ENCODE measurements at regions not wholly inside any gene's neighbourhood (a gene's known extent, or its start where the extent isn't known, plus 50 kb on each side); places are given as distances from the start of the nearest gene placed in this dataset.

DNA sequence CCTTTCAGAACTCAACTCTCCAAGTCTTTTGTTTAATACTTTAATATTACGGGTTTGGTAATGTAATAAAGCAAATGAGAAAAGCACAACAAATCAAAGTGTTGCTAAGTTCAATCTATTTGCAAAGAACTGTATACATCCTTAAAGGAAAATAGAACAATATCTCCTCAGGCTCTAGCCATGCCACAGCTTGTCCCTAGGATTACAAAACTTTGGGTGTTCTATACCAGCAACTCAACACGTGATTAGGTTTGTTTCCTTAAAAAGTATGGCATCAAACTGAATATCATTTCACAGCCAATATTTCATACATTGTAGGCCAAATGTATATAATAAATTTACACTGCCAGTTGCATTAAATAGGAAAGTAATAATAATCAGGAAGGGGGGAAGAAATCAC lies 418.6 kb upstream of the MDFIC2 start:
- no peaks in the 10 kb centered on the region for H4K20me1 ChIP-seq (ENCODE audit: insufficient read depth, low read length)
- no peak overlapping the region for H3K9ac ChIP-seq (ENCODE audit: low read depth, low read length)
- H3K9me3 ChIP-seq (ENCODE audit: insufficient read depth, low read length, severe bottlenecking), result no peaks in the 10 kb centered on the region
- H3K36me3 ChIP-seq (ENCODE audit: insufficient read depth, low read length), result no peaks in the 10 kb centered on the region
- no peak overlapping the region for H2AFZ ChIP-seq (ENCODE audit: low read depth, low read length)
- H3K27me3 ChIP-seq (ENCODE audit: insufficient read depth, low read length, poor library complexity), result no peaks in the 10 kb centered on the region
- ATAC-seq (ENCODE audit: insufficient read depth, low read depth) (no peak), DNase-seq (no peak)
- H3K4me3 ChIP-seq (ENCODE audit: low read depth in 1 of 2, low read length in 2 of 2), result no peak overlapping the region
- no peaks in the 10 kb centered on the region for H3K4me1 ChIP-seq (ENCODE audit: insufficient read depth, low read length)
- H3K79me2 ChIP-seq (ENCODE audit: insufficient read depth, low read length), result no peaks in the 10 kb centered on the region
- TF ChIP-seq EZH2 (IDR thresholded peaks at IDR 0.05; ENCODE audit: borderline replicate concordance, low read depth, low read length, severe bottlenecking), result no peak
- TF ChIP-seq, protein P1, sequence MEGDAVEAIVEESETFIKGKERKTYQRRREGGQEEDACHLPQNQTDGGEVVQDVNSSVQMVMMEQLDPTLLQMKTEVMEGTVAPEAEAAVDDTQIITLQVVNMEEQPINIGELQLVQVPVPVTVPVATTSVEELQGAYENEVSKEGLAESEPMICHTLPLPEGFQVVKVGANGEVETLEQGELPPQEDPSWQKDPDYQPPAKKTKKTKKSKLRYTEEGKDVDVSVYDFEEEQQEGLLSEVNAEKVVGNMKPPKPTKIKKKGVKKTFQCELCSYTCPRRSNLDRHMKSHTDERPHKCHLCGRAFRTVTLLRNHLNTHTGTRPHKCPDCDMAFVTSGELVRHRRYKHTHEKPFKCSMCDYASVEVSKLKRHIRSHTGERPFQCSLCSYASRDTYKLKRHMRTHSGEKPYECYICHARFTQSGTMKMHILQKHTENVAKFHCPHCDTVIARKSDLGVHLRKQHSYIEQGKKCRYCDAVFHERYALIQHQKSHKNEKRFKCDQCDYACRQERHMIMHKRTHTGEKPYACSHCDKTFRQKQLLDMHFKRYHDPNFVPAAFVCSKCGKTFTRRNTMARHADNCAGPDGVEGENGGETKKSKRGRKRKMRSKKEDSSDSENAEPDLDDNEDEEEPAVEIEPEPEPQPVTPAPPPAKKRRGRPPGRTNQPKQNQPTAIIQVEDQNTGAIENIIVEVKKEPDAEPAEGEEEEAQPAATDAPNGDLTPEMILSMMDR (IDR thresholded peaks at IDR 0.05; ENCODE audit: borderline replicate concordance, extremely low read depth, low read length, poor library complexity, severe bottlenecking), result no peak
- H3K27ac ChIP-seq (ENCODE audit: low read length), result no peak overlapping the region
- H3K4me2 ChIP-seq (ENCODE audit: insufficient read depth, low read length), result no peak overlapping the region

DNA sequence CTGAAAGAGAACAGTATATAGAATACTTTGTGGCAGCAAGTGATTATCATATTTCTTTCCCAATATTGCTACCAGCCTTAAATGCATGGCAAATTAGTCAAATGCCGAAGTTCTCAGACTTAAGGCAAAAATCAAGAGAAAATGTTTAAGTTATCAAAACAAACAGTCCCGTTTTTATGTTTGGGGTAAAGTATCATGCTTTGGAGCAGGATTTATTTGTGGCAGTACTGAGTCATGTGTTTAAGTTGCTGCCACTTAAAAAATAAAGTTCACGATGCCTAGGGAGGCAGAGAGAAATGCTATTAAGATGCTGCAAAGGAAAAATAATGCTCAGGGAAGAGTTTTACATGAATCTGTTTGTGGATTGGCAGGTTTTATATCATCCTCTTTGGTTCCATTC lies 417.4 kb upstream of the MDFIC2 start:
- Histone ChIP-seq H3K36me3 (ENCODE audit: insufficient read depth, low read length) (no peaks in the 10 kb centered on the region), H3K4me1 (ENCODE audit: insufficient read depth, low read length) (no peaks in the 10 kb centered on the region), H2AFZ (ENCODE audit: low read depth, low read length) (no peak overlapping the region), H3K9ac (ENCODE audit: low read depth, low read length) (no peak overlapping the region), H3K79me2 (ENCODE audit: insufficient read depth, low read length) (no peaks in the 10 kb centered on the region), H3K9me3 (ENCODE audit: insufficient read depth, low read length, severe bottlenecking) (no peaks in the 10 kb centered on the region), H3K4me3 (ENCODE audit: low read depth in 1 of 2, low read length in 2 of 2) (no peak overlapping the region), H4K20me1 (ENCODE audit: insufficient read depth, low read length) (no peaks in the 10 kb centered on the region), H3K27me3 (ENCODE audit: insufficient read depth, low read length, poor library complexity) (no peaks in the 10 kb centered on the region), H3K27ac (ENCODE audit: low read length) (no peak overlapping the region), H3K4me2 (ENCODE audit: insufficient read depth, low read length) (no peak overlapping the region)
- no peak for DNase-seq
- no peak for ATAC-seq (ENCODE audit: insufficient read depth, low read depth)
- TF ChIP-seq EZH2 (IDR thresholded peaks at IDR 0.05; ENCODE audit: borderline replicate concordance, low read depth, low read length, severe bottlenecking), result no peak
- TF ChIP-seq, protein P1 (IDR thresholded peaks at IDR 0.05; ENCODE audit: borderline replicate concordance, extremely low read depth, low read length, poor library complexity, severe bottlenecking), result no peak

DNA sequence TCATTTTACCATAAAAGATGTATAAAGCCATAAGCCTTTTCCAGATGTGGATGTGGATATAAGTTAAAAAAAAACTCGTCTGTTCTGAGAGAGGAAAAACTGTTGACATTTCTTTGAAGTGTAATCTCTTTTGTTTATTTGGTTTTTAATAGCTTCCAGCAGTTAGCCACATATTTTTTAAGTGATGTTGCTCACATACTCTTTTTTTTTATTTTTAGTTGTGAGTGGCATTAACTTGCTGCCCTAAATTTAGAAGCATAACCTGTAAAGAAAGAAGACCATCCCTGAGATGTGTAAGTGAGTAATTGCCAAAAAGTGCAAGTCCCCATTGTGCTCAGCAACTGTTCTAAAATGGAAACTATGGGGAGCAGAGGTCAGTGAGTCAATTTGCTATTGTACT lies 415.9 kb upstream of the MDFIC2 start:
- no peaks in the 10 kb centered on the region for H4K20me1 ChIP-seq (ENCODE audit: insufficient read depth, low read length)
- DNase-seq, result no peak
- H2AFZ ChIP-seq (ENCODE audit: low read depth, low read length), result no peak overlapping the region
- no peaks in the 10 kb centered on the region for H3K79me2 ChIP-seq (ENCODE audit: insufficient read depth, low read length)
- H3K4me3 ChIP-seq (ENCODE audit: low read depth in 1 of 2, low read length in 2 of 2), result no peak overlapping the region
- H3K9me3 ChIP-seq (ENCODE audit: insufficient read depth, low read length, severe bottlenecking), result no peaks in the 10 kb centered on the region
- H3K4me1 ChIP-seq (ENCODE audit: insufficient read depth, low read length), result no peaks in the 10 kb centered on the region
- TF ChIP-seq, protein P1 (IDR thresholded peaks at IDR 0.05; ENCODE audit: borderline replicate concordance, extremely low read depth, low read length, poor library complexity, severe bottlenecking), result no peak
- TF ChIP-seq EZH2 (IDR thresholded peaks at IDR 0.05; ENCODE audit: borderline replicate concordance, low read depth, low read length, severe bottlenecking), result no peak
- H3K27ac ChIP-seq (ENCODE audit: low read length), result no peak overlapping the region
- H3K36me3 ChIP-seq (ENCODE audit: insufficient read depth, low read length), result no peaks in the 10 kb centered on the region
- no peak for ATAC-seq (ENCODE audit: insufficient read depth, low read depth)
- no peak overlapping the region for H3K4me2 ChIP-seq (ENCODE audit: insufficient read depth, low read length)
- H3K9ac ChIP-seq (ENCODE audit: low read depth, low read length), result no peak overlapping the region
- H3K27me3 ChIP-seq (ENCODE audit: insufficient read depth, low read length, poor library complexity), result no peaks in the 10 kb centered on the region

DNA sequence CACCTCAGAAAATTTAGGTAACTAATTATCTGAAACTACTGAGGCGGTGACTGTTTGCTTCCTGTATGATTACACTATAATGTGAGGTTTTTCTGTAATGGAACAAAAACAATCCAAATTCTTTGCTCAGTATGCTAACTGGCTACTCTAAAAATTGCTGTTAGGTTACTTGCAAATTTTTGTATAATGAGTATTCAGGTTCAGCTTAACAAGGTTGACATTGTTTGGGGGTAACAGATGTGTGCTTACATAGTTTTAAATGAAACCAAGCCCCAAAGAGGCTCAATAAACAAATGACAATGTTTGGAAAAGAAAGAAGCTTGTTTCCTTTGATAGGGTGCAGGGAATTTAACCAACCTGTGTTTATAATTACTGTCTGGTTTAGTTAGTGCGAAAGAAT lies 414.5 kb upstream of the MDFIC2 start:
- Histone ChIP-seq H3K4me2 (ENCODE audit: insufficient read depth, low read length) (no peak overlapping the region), H3K27me3 (ENCODE audit: insufficient read depth, low read length, poor library complexity) (no peaks in the 10 kb centered on the region), H3K9me3 (ENCODE audit: insufficient read depth, low read length, severe bottlenecking) (no peaks in the 10 kb centered on the region), H2AFZ (ENCODE audit: low read depth, low read length) (no peak overlapping the region), H3K4me3 (ENCODE audit: low read depth in 1 of 2, low read length in 2 of 2) (no peak overlapping the region), H3K4me1 (ENCODE audit: insufficient read depth, low read length) (no peaks in the 10 kb centered on the region), H4K20me1 (ENCODE audit: insufficient read depth, low read length) (no peaks in the 10 kb centered on the region), H3K36me3 (ENCODE audit: insufficient read depth, low read length) (no peaks in the 10 kb centered on the region), H3K27ac (ENCODE audit: low read length) (no peak overlapping the region), H3K79me2 (ENCODE audit: insufficient read depth, low read length) (no peaks in the 10 kb centered on the region), H3K9ac (ENCODE audit: low read depth, low read length) (no peak overlapping the region)
- DNase-seq, result no peak
- no peak for ATAC-seq (ENCODE audit: insufficient read depth, low read depth)
- TF ChIP-seq, protein P1 (IDR thresholded peaks at IDR 0.05; ENCODE audit: borderline replicate concordance, extremely low read depth, low read length, poor library complexity, severe bottlenecking), result no peak
- TF ChIP-seq EZH2 (IDR thresholded peaks at IDR 0.05; ENCODE audit: borderline replicate concordance, low read depth, low read length, severe bottlenecking), result no peak
